GM18507 (cell line): ENCODE measurements at regions not wholly inside any gene's neighbourhood (a gene's known extent, or its start where the extent isn't known, plus 50 kb on each side); places are given as distances from the start of the nearest gene placed in this dataset.

Experiments used
- DNase-seq: peaks from one replicate; pipeline ENCODE4 v3.0.0; 2011; ENCODE audit warnings: low read depth; ENCODE audit not compliant: insufficient read length; ENCODE audit errors: extremely low spot score
- FAIRE-seq: peaks from 2 replicates; lab custom pipeline; 2011; peaks lifted over from hg19 to GRCh38; lab: Jason Lieb, UNC

- no peak for FAIRE-seq
- DNase-seq, result no peak
Measured at GRCh38 chr6:139426795-139427194, 52.3 kb upstream of the CITED2 start.

GRCh38 chr6:139425780-139426179 lies 51.3 kb upstream of the CITED2 start:
- no peak for DNase-seq
- no peak for FAIRE-seq

GRCh38 chr6:139423971-139424667 lies 49.7 kb upstream of the CITED2 start:
- FAIRE-seq (no peak), DNase-seq (no peak)
